ENCODE measurements at regions not wholly inside any gene's neighbourhood (a gene's known extent, or its start where the extent isn't known, plus 50 kb on each side); places are given as distances from the start of the nearest gene placed in this dataset.

DNA sequence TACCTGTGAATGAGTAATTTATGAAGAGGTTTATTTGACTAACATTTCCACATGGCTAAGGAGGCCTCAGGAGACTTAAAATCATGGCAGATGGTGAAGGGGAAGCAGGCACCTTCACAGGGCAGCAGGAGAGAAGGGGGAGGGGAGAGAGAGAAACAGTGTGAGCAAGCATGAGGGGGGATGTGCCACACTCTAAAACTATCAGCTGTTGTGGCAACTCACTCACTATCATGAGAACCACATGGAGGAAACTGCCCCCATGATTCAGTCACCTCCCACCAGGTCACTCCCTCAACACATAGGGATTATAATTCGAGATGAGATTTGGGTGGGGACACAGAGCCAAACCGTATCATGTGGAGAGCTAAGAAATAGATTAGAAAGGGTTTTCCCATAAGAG lies 309.0 kb downstream of the RDH14 start:
- SMC1A ChIA-PET (ENCODE audit: uncharacterized antibody, unreplicated experiment): interaction anchor here (1.0 kb wide), 1 partner anchor 10 kb away, joined by 3 read pairs; no protein-coding TSS in a partner anchor
- BruUV-seq (replicated peaks): no TSS peak
- no peak overlapping the region for H3K9ac ChIP-seq (ENCODE audit: control insufficient read depth, insufficient read depth, low read length)
- ATAC-seq: no peak
- no peak for FAIRE-seq
- WGBS (ENCODE audit: insufficient coverage, insufficient replicate concordance, low lambda C conversion rate, missing lambda C conversion rate): 3% methylated on average over 2 of the region's 2 CpGs
- H3K4me1 ChIP-seq (ENCODE audit: control insufficient read depth, insufficient read depth, low read length): no peaks in the 10 kb centered on the region
- no peaks in the 10 kb centered on the region for H3K79me2 ChIP-seq (ENCODE audit: control insufficient read depth, insufficient read depth, low read length)
- DNase-seq (ENCODE audit: low read depth, low spot score): no peak
- no peak overlapping the region for H3K4me2 ChIP-seq (ENCODE audit: control insufficient read depth, insufficient read depth)
- TF ChIP-seq NFIC (IDR thresholded peaks at IDR 0.05; ENCODE audit: low read depth, low read length) (no peak), STAT3 (IDR thresholded peaks at IDR 0.05; ENCODE audit: low read depth, low read length) (no peak), KDM1A (IDR thresholded peaks at IDR 0.05; ENCODE audit: borderline replicate concordance) (no peak), CREM (IDR thresholded peaks at IDR 0.05; ENCODE audit: low read depth) (no peak), TBL1XR1 (IDR thresholded peaks at IDR 0.05; ENCODE audit: low read depth, low read length) (no peak), SMC3 (IDR thresholded peaks at IDR 0.05; ENCODE audit: borderline replicate concordance, low read length) (no peak), IRF4 (IDR thresholded peaks at IDR 0.05; ENCODE audit: low read depth, low read length) (no peak), JUND (IDR thresholded peaks at IDR 0.05; ENCODE audit: low read depth, low read length) (no peak)
- POLR2A ChIA-PET: no interaction called here
- no peaks in the 10 kb centered on the region for H3K9me3 ChIP-seq (replicated peaks; ENCODE audit: control insufficient read depth, insufficient read depth, low read length)
- CTCF ChIA-PET: interaction anchor here (1.7 kb wide), 1 partner anchor 10 kb away, joined by 4 read pairs; no protein-coding TSS in a partner anchor
- H3K27ac ChIP-seq (ENCODE audit: control insufficient read depth, insufficient read depth): no peak overlapping the region
- no peaks in the 10 kb centered on the region for H3K36me3 ChIP-seq (ENCODE audit: control insufficient read depth in 2 of 2, insufficient read depth in 2 of 2, low read length in 1 of 2)
- H4K20me1 ChIP-seq (ENCODE audit: control insufficient read depth, insufficient read depth): no peaks in the 10 kb centered on the region
- no peak overlapping the region for H2AFZ ChIP-seq (ENCODE audit: control insufficient read depth, low read depth, low read length)
- H3K27me3 ChIP-seq (replicated peaks in 1 of 2; ENCODE audit: control insufficient read depth in 2 of 2, insufficient read depth in 2 of 2, low read length in 1 of 2): no peaks in the 10 kb centered on the region
- RAD21 ChIA-PET (ENCODE audit: unreplicated experiment): no interaction called here
- in situ Hi-C loops (cut with MboI) (no loop called here), intact Hi-C loops (cut with micrococcal nuclease; ENCODE audit: unreplicated experiment) (no loop called here)
- H3K4me3 ChIP-seq: no peak overlapping the region

- RAD21 ChIA-PET (ENCODE audit: unreplicated experiment): no interaction called here
- no peak overlapping the region for H3K4me3 ChIP-seq
- no peak overlapping the region for H3K9ac ChIP-seq (ENCODE audit: control insufficient read depth, insufficient read depth, low read length)
- SMC1A ChIA-PET (ENCODE audit: uncharacterized antibody, unreplicated experiment): interaction anchor here (1.0 to 1.3 kb wide), 3 partner anchors 9 to 23 kb away, joined by 3 to 4 read pairs (median 3); no protein-coding TSS in a partner anchor
- H3K9me3 ChIP-seq (replicated peaks; ENCODE audit: control insufficient read depth, insufficient read depth, low read length): no peaks in the 10 kb centered on the region
- no peak for ATAC-seq
- POLR2A ChIA-PET: no interaction called here
- H4K20me1 ChIP-seq (ENCODE audit: control insufficient read depth, insufficient read depth): no peaks in the 10 kb centered on the region
- H3K27ac ChIP-seq (ENCODE audit: control insufficient read depth, insufficient read depth): no peak overlapping the region
- no peaks in the 10 kb centered on the region for H3K36me3 ChIP-seq (ENCODE audit: control insufficient read depth in 2 of 2, insufficient read depth in 2 of 2, low read length in 1 of 2)
- no peaks in the 10 kb centered on the region for H3K79me2 ChIP-seq (ENCODE audit: control insufficient read depth, insufficient read depth, low read length)
- H2AFZ ChIP-seq (ENCODE audit: control insufficient read depth, low read depth, low read length): no peak overlapping the region
- H3K4me1 ChIP-seq (ENCODE audit: control insufficient read depth, insufficient read depth, low read length): no peaks in the 10 kb centered on the region
- no peak for DNase-seq (ENCODE audit: low read depth, low spot score)
- intact Hi-C loops (cut with micrococcal nuclease; ENCODE audit: unreplicated experiment) (no loop called here), in situ Hi-C loops (cut with MboI) (no loop called here)
- CTCF ChIA-PET: no interaction called here
- H3K4me2 ChIP-seq (ENCODE audit: control insufficient read depth, insufficient read depth): no peak overlapping the region
- 40% methylated on average over 7 of the region's 7 CpGs for WGBS (ENCODE audit: insufficient coverage, insufficient replicate concordance, low lambda C conversion rate, missing lambda C conversion rate)
- no TSS peak for BruUV-seq (replicated peaks)
- FAIRE-seq: no peak
- no peaks in the 10 kb centered on the region for H3K27me3 ChIP-seq (replicated peaks in 1 of 2; ENCODE audit: control insufficient read depth in 2 of 2, insufficient read depth in 2 of 2, low read length in 1 of 2)
- TF ChIP-seq POLR2AphosphoS2 (IDR thresholded peaks at IDR 0.05; ENCODE audit: low read depth, low read length) (no peak), ZBTB11 (CRISPR knock-in tag; IDR thresholded peaks at IDR 0.05) (no peak), NFXL1 (IDR thresholded peaks at IDR 0.05; ENCODE audit: borderline replicate concordance) (no peak), GATAD2B (conservative IDR thresholded peaks at IDR 0.05; ENCODE audit: low read depth) (no peak), ZNF207 (IDR thresholded peaks at IDR 0.05; ENCODE audit: borderline replicate concordance) (no peak)
These were observed 313.0 kb downstream of the RDH14 start for GRCh38 chr2:18247282-18248110.
